Vagina (tissue), 2 donors: ENCODE measurements at regions not wholly inside any gene's neighbourhood (a gene's known extent, or its start where the extent isn't known, plus 50 kb on each side); places are given as distances from the start of the nearest gene placed in this dataset.

ENCODE experiments used
- CTCF ChIP-seq, 3 experiments: fragments of 450-650 bp in 2 of 3; fragments of 200-600 bp in 1 of 3; sonication (generic) in 1 of 3; IDR thresholded peaks; one replicate each; pipeline ENCODE4 v1.5.1; 2017 to 2019; ENCODE audit warnings: antibody characterized with exemption in 3 of 3, mild to moderate bottlenecking in 2 of 3, moderate library complexity in 2 of 3
- POLR2A ChIP-seq, 2 donors: fragments of 450-650 bp; IDR thresholded peaks; one replicate each; pipeline ENCODE4 v1.6.1; 2017; ENCODE audit warnings: antibody characterized with exemption in 2 of 2, mild to moderate bottlenecking in 2 of 2, moderate library complexity in 2 of 2
- POLR2AphosphoS5 ChIP-seq, 2 donors: sonication (generic); formaldehyde crosslinking; IDR thresholded peaks; one replicate each; pipeline ENCODE4 v1.9.0; 2017; ENCODE audit warnings: antibody characterized with exemption in 2 of 2, mild to moderate bottlenecking in 2 of 2, low read depth in 1 of 2; ENCODE audit not compliant: insufficient read depth in 1 of 2

DNA sequence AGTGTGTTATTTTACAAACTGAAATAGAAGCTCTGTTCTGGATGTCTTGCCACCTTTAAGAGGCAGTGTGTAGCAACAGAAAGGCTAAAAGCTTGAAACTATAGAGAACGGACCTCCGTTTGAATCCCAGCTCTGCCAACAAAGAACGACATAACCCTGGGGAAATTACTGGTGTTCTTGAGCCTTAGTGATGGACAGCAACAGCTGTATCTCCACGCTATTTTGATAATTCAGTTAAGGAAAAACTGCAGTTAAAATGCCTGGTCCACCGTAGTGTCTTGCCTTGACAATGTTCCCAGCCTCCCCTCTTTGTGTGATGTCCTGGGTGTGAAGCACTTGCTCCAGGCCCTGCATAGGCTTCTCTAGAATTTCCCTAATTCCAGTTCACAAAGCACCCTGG is 256.8 kb upstream of the HS3ST1 start:
- TF ChIP-seq CTCF (IDR thresholded peaks at IDR 0.05): no peak
- no peak for TF ChIP-seq POLR2A (IDR thresholded peaks at IDR 0.05)
- TF ChIP-seq POLR2AphosphoS5 (IDR thresholded peaks at IDR 0.05; ENCODE audit: insufficient read depth in 1 of 2, low read depth in 1 of 2): no peak
